Renal cortex interstitium (tissue), 11 donors: ENCODE measurements at regions not wholly inside any gene's neighbourhood (a gene's known extent, or its start where the extent isn't known, plus 50 kb on each side); places are given as distances from the start of the nearest gene placed in this dataset.

Experiments
- DNase-seq, 11 donors: peaks; one replicate each; pipeline ENCODE4 v3.0.0-alpha.2; 2013; ENCODE audit warnings: low read depth in 9 of 11, low spot score in 4 of 11; ENCODE audit errors: extremely low read depth in 1 of 11

GRCh38 chr16:54594601-54595391 is 308.2 kb upstream of the IRX3 start:
- no peak for DNase-seq

GRCh38 chr16:54591816-54592246 is 305.2 kb upstream of the IRX3 start:
- no peak for DNase-seq

GRCh38 chr16:54590836-54591235 is 304.2 kb upstream of the IRX3 start:
- DNase-seq = no peak

GRCh38 chr16:54589326-54589725 is 302.7 kb upstream of the IRX3 start:
- no peak for DNase-seq

GRCh38 chr16:54588026-54588425 is 301.4 kb upstream of the IRX3 start:
- no peak for DNase-seq

- DNase-seq = no peak
These were observed 300.6 kb upstream of the IRX3 start for GRCh38 chr16:54587176-54587515.

GRCh38 chr16:54586474-54587175 is 300.0 kb upstream of the IRX3 start:
- no peak for DNase-seq

GRCh38 chr16:54585998-54586340 is 299.4 kb upstream of the IRX3 start:
- DNase-seq = no peak

- peak in 3 of 11 donors; percentile 18 to 63 (median 37) for DNase-seq
These were observed 298.8 kb upstream of the IRX3 start for GRCh38 chr16:54585094-54585997.

- DNase-seq = no peak
These were observed 297.5 kb upstream of the IRX3 start for GRCh38 chr16:54584121-54584520.

GRCh38 chr16:54582631-54583250 is 296.2 kb upstream of the IRX3 start:
- DNase-seq = peak in 2 of 11 donors; percentile 21 to 64

- no peak for DNase-seq
These were observed 292.6 kb upstream of the IRX3 start for GRCh38 chr16:54579106-54579728.

- DNase-seq = no peak
These were observed 291.1 kb upstream of the IRX3 start for GRCh38 chr16:54577651-54578128.

GRCh38 chr16:54576785-54577184 is 290.2 kb upstream of the IRX3 start:
- DNase-seq = no peak

GRCh38 chr16:54568906-54569807 is 282.6 kb upstream of the IRX3 start:
- DNase-seq = peak in 3 of 11 donors; percentile 21 to 42 (median 22)

- DNase-seq = no peak
These were observed 278.3 kb upstream of the IRX3 start for GRCh38 chr16:54564841-54565240.

GRCh38 chr16:54554581-54554980 is 268.0 kb upstream of the IRX3 start:
- no peak for DNase-seq

- no peak for DNase-seq
These were observed 261.7 kb upstream of the IRX3 start for GRCh38 chr16:54548281-54548680.
